HCT116 (cell line): ENCODE measurements at regions not wholly inside any gene's neighbourhood (a gene's known extent, or its start where the extent isn't known, plus 50 kb on each side); places are given as distances from the start of the nearest gene placed in this dataset.

Experiments used
- ATAC-seq: fragments of 200-7000 bp; cut with Tn5 transposase; 2 replicates; pipeline ENCODE4 v1.9.1; 2020; ENCODE audit warnings: mild to moderate bottlenecking, moderate library complexity
- BruUV-seq: library from RNA; stranded (reverse); fragments of 400-500 nt; replicated peaks from 2 replicates; lab custom pipeline; 2021; lab: Mats Ljungman, UMichigan
- CTCF ChIA-PET: fragments of 300-600 bp; sonication (Branson Sonifier 250); formaldehyde crosslinking; loops from one replicate; lab custom pipeline; 2021; ENCODE audit warnings: antibody characterized with exemption; lab: Charles Lee
- POLR2A ChIA-PET: fragments of 300-600, 350-600 bp; sonication (Branson Sonifier 250); formaldehyde crosslinking; loops from one replicate; lab custom pipeline; 2021; ENCODE audit warnings: antibody characterized with exemption; lab: Charles Lee
- RAD21 ChIA-PET, 2 experiments: fragments of 300-600 bp; sonication (Branson Sonifier 250); formaldehyde crosslinking; loops; one replicate each; lab custom pipeline; 2023; ENCODE audit warnings: low total read pairs in 2 of 2; ENCODE audit not compliant: uncharacterized antibody in 2 of 2, unreplicated experiment in 2 of 2, low non-redundant PET in 1 of 2; lab: Charles Lee
- DNase-seq: peaks from one replicate; pipeline ENCODE4 v3.0.0-alpha.2; 2010; ENCODE audit warnings: low read depth, low spot score
- H2AFZ ChIP-seq: fragments of 200-600 bp; shearing (Covaris generic), sonication (generic); 2 replicates; pipeline ENCODE4 v1.6.1; 2017; ENCODE audit warnings: low read depth, mixed run types, mixed read lengths, antibody characterized with exemption, low read length; ENCODE audit not compliant: poor library complexity, severe bottlenecking
- H3K27ac ChIP-seq: 2 replicates; pipeline ENCODE4 v1.5.1; 2012; ENCODE audit warnings: low read depth, low read length
- H3K27me3 ChIP-seq: fragments of 200-600 bp; sonication (generic); 2 replicates; pipeline ENCODE4 v1.6.1; 2016; ENCODE audit warnings: mixed run types, low read length, mixed read lengths; ENCODE audit not compliant: insufficient read depth
- H3K36me3 ChIP-seq, 2 experiments: fragments of 200-500 bp in 1 of 2; fragments of 200-600 bp in 1 of 2; sonication (Bioruptor generic) in 1 of 2; sonication (generic) in 1 of 2; 2 replicates each; pipeline versions ENCODE4 v1.5.1 to v1.6.1; 2014 to 2016; ENCODE audit warnings: low read length in 2 of 2, inconsistent platforms in 1 of 2, mixed read lengths in 1 of 2, mixed run types in 1 of 2; ENCODE audit not compliant: insufficient read depth in 2 of 2, control insufficient read depth in 1 of 2
- H3K4me1 ChIP-seq, 2 experiments: fragments of 200-600 bp in 1 of 2; sonication (generic) in 1 of 2; 2 replicates each; pipeline versions ENCODE4 v1.5.1 to v1.6.1; 2012 to 2017; ENCODE audit warnings: low read length in 2 of 2, inconsistent platforms in 1 of 2, mild to moderate bottlenecking in 1 of 2, mixed read lengths in 1 of 2, mixed run types in 1 of 2, moderate library complexity in 1 of 2; ENCODE audit not compliant: insufficient read depth in 2 of 2, control insufficient read depth in 1 of 2
- H3K4me2 ChIP-seq: fragments of 200-600 bp; sonication (generic); 2 replicates; pipeline ENCODE4 v1.6.1; 2017; ENCODE audit warnings: mixed run types, low read length, mixed read lengths
- H3K4me3 ChIP-seq, 2 experiments: fragments of 200-600 bp in 1 of 2; sonication (generic) in 1 of 2; replicated peaks in 1 of 2; 2 replicates each; pipeline ENCODE4 v1.5.1; 2011 to 2016; ENCODE audit warnings: low read length in 2 of 2, control low read depth in 1 of 2, low read depth in 1 of 2, mild to moderate bottlenecking in 1 of 2, mixed read lengths in 1 of 2, mixed run types in 1 of 2
- H3K79me2 ChIP-seq: fragments of 200-600 bp; sonication (generic); 2 replicates; pipeline ENCODE4 v1.6.1; 2017; ENCODE audit warnings: mild to moderate bottlenecking, mixed run types, low read length, moderate library complexity, mixed read lengths; ENCODE audit not compliant: insufficient read depth
- H3K9ac ChIP-seq: fragments of 200-600 bp; sonication (generic); 2 replicates; pipeline ENCODE4 v1.6.1; 2016; ENCODE audit warnings: low read length, mixed read lengths
- H3K9me2 ChIP-seq: fragments of 200-600 bp; sonication (generic), shearing (Covaris generic); 2 replicates; pipeline ENCODE4 v1.6.1; 2017; ENCODE audit warnings: mixed run types, mild to moderate bottlenecking, moderate library complexity; ENCODE audit not compliant: insufficient read depth
- H3K9me3 ChIP-seq, 2 experiments: fragments of 200-500 bp in 1 of 2; fragments of 200-600 bp in 1 of 2; sonication (Bioruptor generic) in 1 of 2; sonication (generic) in 1 of 2; 2 replicates each; pipeline ENCODE4 v1.6.1; 2014 to 2017; ENCODE audit warnings: low read length in 2 of 2, mixed read lengths in 2 of 2, inconsistent platforms in 1 of 2, low read depth in 1 of 2, mild to moderate bottlenecking in 1 of 2, mixed run types in 1 of 2, moderate library complexity in 1 of 2; ENCODE audit not compliant: control insufficient read depth in 1 of 2, insufficient read depth in 1 of 2
- H4K20me1 ChIP-seq: fragments of 200-600 bp; sonication (generic), shearing (Covaris generic); 2 replicates; pipeline ENCODE4 v1.6.1; 2017; ENCODE audit warnings: mixed run types, mild to moderate bottlenecking, moderate library complexity; ENCODE audit not compliant: insufficient read depth
- EZH2 ChIP-seq: fragments of 200-600 bp; sonication (generic); IDR thresholded peaks from 2 replicates; pipeline ENCODE4 v1.6.1; 2017; ENCODE audit warnings: antibody characterized with exemption, mixed run types
- FOSL1 ChIP-seq: IDR thresholded peaks from 2 replicates; pipeline ENCODE4 v1.6.1; 2012; ENCODE audit warnings: low read depth
- MAX ChIP-seq: IDR thresholded peaks from 2 replicates; pipeline ENCODE4 v1.6.1; 2012
- RAD21 ChIP-seq: IDR thresholded peaks from 2 replicates; pipeline ENCODE4 v1.6.1; 2012; ENCODE audit warnings: low read depth, mild to moderate bottlenecking
- YY1 ChIP-seq: IDR thresholded peaks from 2 replicates; pipeline ENCODE4 v1.6.1; 2011; ENCODE audit warnings: low read length, low read depth, moderate library complexity, mild to moderate bottlenecking; ENCODE audit not compliant: insufficient replicate concordance; ENCODE audit errors: extremely low read depth
- ZNF274 ChIP-seq: fragments of 200-500 bp; sonication (Bioruptor generic); IDR thresholded peaks from 2 replicates; pipeline ENCODE4 v1.6.1; 2014; ENCODE audit warnings: mild to moderate bottlenecking, low read depth, low read length, inconsistent platforms
- intact Hi-C: fragments of 100-400 bp; cut with micrococcal nuclease; formaldehyde crosslinking; loops from 2 replicates; pipeline ENCODE4 v1.10.0; 2022

- Histone ChIP-seq H3K36me3 (no peaks in the 10 kb centered on the region), H3K4me2 (no peak overlapping the region), H3K79me2 (no peaks in the 10 kb centered on the region), H3K27me3 (peaks cover 5% of the 10 kb centered on the region; the same call in 1 of the 2 replicates), H3K27ac (no peak overlapping the region), H3K9me2 (no peaks in the 10 kb centered on the region), H4K20me1 (no peaks in the 10 kb centered on the region), H3K4me1 (no peaks in the 10 kb centered on the region), H2AFZ (no peak overlapping the region), H3K4me3 (no peak overlapping the region), H3K9ac (no peak overlapping the region), H3K9me3 (no peaks in the 10 kb centered on the region)
- DNase-seq (no peak), ATAC-seq (no peak)
- CTCF ChIA-PET, result no interaction called here
- intact Hi-C loops, result no loop called here
- RAD21 ChIA-PET, result no interaction called here
- BruUV-seq, result no TSS peak
- no peak for TF ChIP-seq YY1
- TF ChIP-seq MAX, result no peak
- no peak for TF ChIP-seq ZNF274
- POLR2A ChIA-PET, result no interaction called here
These were observed 114.2 kb downstream of the DHRS2 start for GRCh38 chr14:23750357-23750756.

GRCh38 chr14:23751616-23752015 lies 115.5 kb downstream of the DHRS2 start:
- TF ChIP-seq EZH2 (no peak), RAD21 (no peak), FOSL1 (no peak)
- ChIA-PET CTCF (no interaction called here), POLR2A (no interaction called here), RAD21 (no interaction called here)
- DNase-seq (no peak), ATAC-seq (no peak)
- no TSS peak for BruUV-seq
- no peak overlapping the region for H3K9ac ChIP-seq
- no peak overlapping the region for H3K4me2 ChIP-seq
- no peaks in the 10 kb centered on the region for H3K9me2 ChIP-seq
- H3K36me3 ChIP-seq, result no peaks in the 10 kb centered on the region
- H3K79me2 ChIP-seq, result no peaks in the 10 kb centered on the region
- no peaks in the 10 kb centered on the region for H3K9me3 ChIP-seq
- no peak overlapping the region for H3K27ac ChIP-seq
- no peaks in the 10 kb centered on the region for H3K4me1 ChIP-seq
- H3K27me3 ChIP-seq, result peaks cover 5% of the 10 kb centered on the region; the same call in 1 of the 2 replicates
- H2AFZ ChIP-seq, result no peak overlapping the region
- no peak overlapping the region for H3K4me3 ChIP-seq
- intact Hi-C loops, result no loop called here
- H4K20me1 ChIP-seq, result no peaks in the 10 kb centered on the region
